ENCODE measurements at regions not wholly inside any gene's neighbourhood (a gene's known extent, or its start where the extent isn't known, plus 50 kb on each side); places are given as distances from the start of the nearest gene placed in this dataset.

DNA sequence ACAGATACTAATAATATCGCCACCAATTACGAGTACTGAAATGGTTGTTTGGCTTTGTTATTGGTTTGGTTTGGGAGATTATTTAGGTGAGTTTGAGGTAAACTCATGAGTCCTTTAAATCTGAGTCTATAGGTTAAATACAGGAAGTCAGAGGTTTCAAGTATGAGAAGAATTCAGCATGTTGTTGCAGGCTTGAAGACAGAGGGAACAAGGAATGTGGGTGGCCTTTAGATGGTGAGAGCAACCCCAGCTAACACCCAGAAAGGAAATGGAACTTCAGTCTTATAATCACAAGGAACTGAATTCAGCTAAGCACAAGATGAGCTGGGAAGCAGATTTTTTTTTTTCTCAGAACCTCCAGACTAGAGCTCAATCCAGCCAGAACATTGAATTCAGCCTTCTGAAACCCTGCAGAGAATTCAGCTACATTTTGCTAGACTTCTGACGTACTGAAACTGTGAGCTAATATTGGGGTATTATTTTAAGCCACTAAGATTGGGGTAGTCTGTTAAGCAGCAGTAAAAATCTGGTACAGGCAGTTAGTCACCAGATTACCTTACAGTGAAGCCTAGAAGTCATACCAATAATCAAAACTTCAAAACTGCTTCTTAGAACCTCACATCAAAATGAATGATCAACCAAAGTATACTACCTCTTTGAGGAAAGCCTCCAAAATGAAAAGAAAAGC, 216.0 kb upstream of the PUM3 start:
- TF ChIP-seq, protein P1, sequence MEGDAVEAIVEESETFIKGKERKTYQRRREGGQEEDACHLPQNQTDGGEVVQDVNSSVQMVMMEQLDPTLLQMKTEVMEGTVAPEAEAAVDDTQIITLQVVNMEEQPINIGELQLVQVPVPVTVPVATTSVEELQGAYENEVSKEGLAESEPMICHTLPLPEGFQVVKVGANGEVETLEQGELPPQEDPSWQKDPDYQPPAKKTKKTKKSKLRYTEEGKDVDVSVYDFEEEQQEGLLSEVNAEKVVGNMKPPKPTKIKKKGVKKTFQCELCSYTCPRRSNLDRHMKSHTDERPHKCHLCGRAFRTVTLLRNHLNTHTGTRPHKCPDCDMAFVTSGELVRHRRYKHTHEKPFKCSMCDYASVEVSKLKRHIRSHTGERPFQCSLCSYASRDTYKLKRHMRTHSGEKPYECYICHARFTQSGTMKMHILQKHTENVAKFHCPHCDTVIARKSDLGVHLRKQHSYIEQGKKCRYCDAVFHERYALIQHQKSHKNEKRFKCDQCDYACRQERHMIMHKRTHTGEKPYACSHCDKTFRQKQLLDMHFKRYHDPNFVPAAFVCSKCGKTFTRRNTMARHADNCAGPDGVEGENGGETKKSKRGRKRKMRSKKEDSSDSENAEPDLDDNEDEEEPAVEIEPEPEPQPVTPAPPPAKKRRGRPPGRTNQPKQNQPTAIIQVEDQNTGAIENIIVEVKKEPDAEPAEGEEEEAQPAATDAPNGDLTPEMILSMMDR (IDR thresholded peaks at IDR 0.05; ENCODE audit: poor library complexity): no peak
- TF ChIP-seq EZH2phosphoT487 (IDR thresholded peaks at IDR 0.05; ENCODE audit: low read depth, severe bottlenecking, unreplicated experiment): no peak
